ENCODE measurements at regions not wholly inside any gene's neighbourhood (a gene's known extent, or its start where the extent isn't known, plus 50 kb on each side); places are given as distances from the start of the nearest gene placed in this dataset.
"Not testable (repeated sequence)": the region's sequence is repeated elsewhere in the genome, so short reads cannot be mapped to it uniquely, and the experiment has no call there.

DNA sequence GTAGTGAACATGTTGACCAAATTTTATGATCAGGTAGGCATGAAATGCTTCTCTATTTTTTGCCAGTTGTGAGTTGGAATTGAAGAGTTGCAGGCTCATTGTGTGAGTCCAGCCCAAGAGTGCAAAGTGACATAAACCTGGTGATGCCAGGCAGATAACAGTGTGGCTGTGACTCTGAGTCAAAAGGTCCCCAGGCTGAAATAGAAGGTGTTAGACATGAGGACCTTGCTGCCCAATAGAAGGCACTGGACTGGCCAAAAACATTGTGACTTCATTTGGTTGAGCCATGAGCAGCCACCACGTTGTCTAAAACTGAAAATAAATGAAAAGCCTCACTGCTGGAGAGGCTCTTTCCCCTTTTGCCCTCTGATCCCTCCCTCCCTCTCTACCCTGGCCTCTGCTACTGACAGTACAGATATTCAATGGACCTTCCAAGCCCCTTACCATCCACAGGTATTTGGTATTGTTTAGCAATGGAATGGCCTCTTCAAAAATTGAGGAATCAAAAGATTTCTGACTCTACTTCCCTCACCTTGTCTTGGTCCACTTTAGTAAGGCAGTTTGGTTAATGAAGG, 67.8 kb upstream of the ABCD3 start (continued):
- TF ChIP-seq HIC2 (CRISPR knock-in tag; IDR thresholded peaks at IDR 0.05; ENCODE audit: low read depth) (0 out of 2 replicates have a peak, but pooled peaks have one; percentile 49), SAP130 (CRISPR knock-in tag; IDR thresholded peaks at IDR 0.05; ENCODE audit: low read depth) (peak; percentile 12; the same call in 1 of the 2 replicates), HNRNPLL (IDR thresholded peaks at IDR 0.05; ENCODE audit: low read depth, low read length, poor library complexity, severe bottlenecking) (no peak), ZNF589 (CRISPR knock-in tag; conservative IDR thresholded peaks at IDR 0.05) (no peak), ETV5 (CRISPR knock-in tag; IDR thresholded peaks at IDR 0.05; ENCODE audit: borderline replicate concordance) (no peak), SIX4 (CRISPR knock-in tag; IDR thresholded peaks at IDR 0.05) (no peak), ZNF639 (CRISPR knock-in tag; conservative IDR thresholded peaks at IDR 0.05) (no peak)

GRCh38 chr1:94349853-94350252, 68.3 kb upstream of the ABCD3 start:
- no peaks in the 10 kb centered on the region for H3K27me3 ChIP-seq (ENCODE audit: control insufficient read depth in 1 of 2, insufficient read depth in 2 of 2, low read length in 2 of 2)
- CTCF ChIA-PET (ENCODE audit: low intra/inter-chr PET ratio, low total read pairs): no interaction called here
- intact Hi-C loops (cut with micrococcal nuclease; ENCODE audit: unreplicated experiment): no loop called here
- BruUV-seq (replicated peaks): no TSS peak
- in situ Hi-C loops (cut with HindIII; ENCODE audit: extremely low pct_ligation_motif_present, low pct_unique_long_range_greater_than_20kb): no loop called here
- DNase-seq (ENCODE audit: low spot score) (no peak), FAIRE-seq (no peak), ATAC-seq (peak; percentile 18; the same call in 1 of the 3 replicates)
- no peak overlapping the region for H3K9ac ChIP-seq (ENCODE audit: insufficient read depth, low read depth, low read length)
- H3K79me2 ChIP-seq (ENCODE audit: insufficient read depth, low read length): no peaks in the 10 kb centered on the region
- TF ChIP-seq ZFP36L1 (CRISPR knock-in tag; IDR thresholded peaks at IDR 0.05): no peak
- TF ChIP-seq CEBPG (CRISPR knock-in tag; IDR thresholded peaks at IDR 0.05): peak; percentile 18; the same call in 1 of the 2 replicates
- 28% methylated on average over 2 of the region's 2 CpGs for WGBS (ENCODE audit: low lambda C conversion rate)
- no peaks in the 10 kb centered on the region for H3K36me3 ChIP-seq (replicated peaks in 1 of 2; ENCODE audit: control insufficient read depth in 1 of 2, insufficient read depth in 2 of 2, low read length in 2 of 2)
- H3K4me1 ChIP-seq (ENCODE audit: insufficient read depth, low read length): peaks cover 63% of the 10 kb centered on the region
- H3K4me3 ChIP-seq (replicated peaks in 1 of 3; ENCODE audit: insufficient read depth in 1 of 3, low read depth in 2 of 3, low read length in 3 of 3): no peak overlapping the region
- no peaks in the 10 kb centered on the region for H4K20me1 ChIP-seq (ENCODE audit: insufficient read depth, low read length)
- no peak overlapping the region for H2AFZ ChIP-seq (ENCODE audit: low read length)
- H3K27ac ChIP-seq (ENCODE audit: extremely low read length, insufficient read depth, low read length): no peak overlapping the region
- POLR2A ChIA-PET: no interaction called here
- no peak overlapping the region for H3K4me2 ChIP-seq (ENCODE audit: low read depth, low read length)
- H3K9me3 ChIP-seq (ENCODE audit: low read length): no peaks in the 10 kb centered on the region

DNA sequence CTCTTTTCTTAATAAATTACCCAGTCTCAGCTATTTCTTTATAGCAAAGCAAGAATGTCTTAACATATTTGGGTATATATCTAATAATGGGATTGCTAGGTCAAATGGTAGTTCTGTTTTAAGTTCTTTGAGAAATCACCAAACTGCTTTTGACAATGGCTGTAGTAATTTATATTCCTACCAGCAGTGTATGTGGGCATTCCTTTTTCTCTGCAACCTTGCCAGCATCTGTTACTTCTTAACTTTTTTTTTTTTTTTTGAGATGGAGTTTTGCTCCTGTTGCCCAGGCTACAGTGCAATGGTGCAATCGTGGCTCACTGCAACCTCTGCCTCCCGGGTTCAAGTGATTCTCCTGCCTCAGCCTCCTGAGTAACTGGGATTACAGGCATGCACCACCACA, 69.8 kb upstream of the ABCD3 start:
- H3K36me3 ChIP-seq (replicated peaks in 1 of 2; ENCODE audit: control insufficient read depth in 1 of 2, insufficient read depth in 2 of 2, low read length in 2 of 2); in situ Hi-C loops (cut with HindIII; ENCODE audit: extremely low pct_ligation_motif_present, low pct_unique_long_range_greater_than_20kb): not testable (repeated sequence)
- 85% methylated on average over 2 of the region's 2 CpGs for WGBS (ENCODE audit: low lambda C conversion rate)

More for the DNA sequence above, 69.8 kb upstream of the ABCD3 start:
- H2AFZ ChIP-seq (ENCODE audit: low read length); intact Hi-C loops (cut with micrococcal nuclease; ENCODE audit: unreplicated experiment); H3K9me3 ChIP-seq (ENCODE audit: low read length); H3K27me3 ChIP-seq (ENCODE audit: control insufficient read depth in 1 of 2, insufficient read depth in 2 of 2, low read length in 2 of 2); POLR2A ChIA-PET; H3K9ac ChIP-seq (ENCODE audit: insufficient read depth, low read depth, low read length); H3K79me2 ChIP-seq (ENCODE audit: insufficient read depth, low read length); H3K4me2 ChIP-seq (ENCODE audit: low read depth, low read length); H3K4me3 ChIP-seq (replicated peaks in 1 of 3; ENCODE audit: insufficient read depth in 1 of 3, low read depth in 2 of 3, low read length in 3 of 3); FAIRE-seq; ATAC-seq; DNase-seq (ENCODE audit: low spot score); BruUV-seq (replicated peaks); H4K20me1 ChIP-seq (ENCODE audit: insufficient read depth, low read length); CTCF ChIA-PET (ENCODE audit: low intra/inter-chr PET ratio, low total read pairs); H3K27ac ChIP-seq (ENCODE audit: extremely low read length, insufficient read depth, low read length): not testable (repeated sequence)
- peaks cover 60% of the 10 kb centered on the region for H3K4me1 ChIP-seq (ENCODE audit: insufficient read depth, low read length)

Measured in HepG2 (cell line).